ENCODE measurements at regions not wholly inside any gene's neighbourhood (a gene's known extent, or its start where the extent isn't known, plus 50 kb on each side); places are given as distances from the start of the nearest gene placed in this dataset.
"Not testable (repeated sequence)": the region's sequence is repeated elsewhere in the genome, so short reads cannot be mapped to it uniquely, and the experiment has no call there.

DNA sequence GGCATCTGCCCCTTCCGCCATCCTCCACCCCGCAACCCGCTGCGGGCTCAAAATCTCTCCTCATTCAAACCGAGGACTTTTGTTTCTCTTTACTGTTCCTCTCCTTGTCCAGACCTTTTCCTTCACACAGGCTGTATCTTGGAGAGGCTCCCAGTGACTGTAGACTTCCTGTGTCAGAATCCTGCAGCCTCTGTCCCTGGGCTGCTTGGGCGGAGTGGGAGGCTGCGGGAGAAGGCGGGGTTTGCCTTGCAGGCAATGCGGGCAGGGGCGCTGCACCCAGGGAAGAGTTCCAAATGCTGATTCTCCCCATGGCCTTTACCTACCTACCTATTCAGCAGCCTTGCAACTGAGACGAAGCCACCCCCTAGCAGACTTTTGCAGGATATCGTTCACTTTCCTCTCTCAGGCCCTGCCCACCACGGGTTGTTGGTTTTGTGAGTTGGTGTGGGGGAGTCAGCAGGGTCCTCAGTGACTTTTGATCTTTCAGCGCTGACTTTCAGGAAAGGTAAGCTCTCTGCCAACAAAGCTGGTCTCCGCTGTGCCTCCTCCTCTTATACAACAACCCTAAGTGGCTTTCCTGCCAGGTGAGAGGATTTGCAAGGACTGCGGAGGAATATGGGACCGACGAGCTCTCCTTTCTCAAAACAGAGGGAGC lies 79.0 kb upstream of the KCNA1 start:
- Histone ChIP-seq H3K9me3 (replicated peaks in 1 of 11) (peaks cover 7 to 27% (median 14%) of the 10 kb centered on the region in 11 experiments; a peak in 19 of 22 replicates), H3K9ac (peak overlapping the region in 5 of 11 experiments; percentile 22 to 77 (median 65); a peak in 8 of 22 replicates), H3K27me3 (peaks cover 0 to 69% (median 0%) of the 10 kb centered on the region in 11 experiments; a peak in 7 of 22 replicates), H3K4me2 (peak overlapping the region; percentile 50 to 98 (median 82); a peak in 21 of 22 replicates), H4K20me1 (peaks cover 0 to 38% (median 0%) of the 10 kb centered on the region in 11 experiments; a peak in 5 of 22 replicates), H3K4me3 (peak overlapping the region in 5 of 10 experiments; percentile 2 to 61 (median 38); a peak in 7 of 20 replicates), H3K27ac (peak overlapping the region in 6 of 11 experiments; percentile 52 to 74 (median 62); a peak in 11 of 22 replicates), H3K36me3 (peaks cover 0 to 17% (median 0%) of the 10 kb centered on the region in 11 experiments; a peak in 7 of 22 replicates), H3K4me1 (peaks cover 36 to 73% (median 67%) of the 10 kb centered on the region in 10 experiments)
- no peak for TF ChIP-seq Cebpa-rat (IDR thresholded peaks at IDR 0.05)

DNA sequence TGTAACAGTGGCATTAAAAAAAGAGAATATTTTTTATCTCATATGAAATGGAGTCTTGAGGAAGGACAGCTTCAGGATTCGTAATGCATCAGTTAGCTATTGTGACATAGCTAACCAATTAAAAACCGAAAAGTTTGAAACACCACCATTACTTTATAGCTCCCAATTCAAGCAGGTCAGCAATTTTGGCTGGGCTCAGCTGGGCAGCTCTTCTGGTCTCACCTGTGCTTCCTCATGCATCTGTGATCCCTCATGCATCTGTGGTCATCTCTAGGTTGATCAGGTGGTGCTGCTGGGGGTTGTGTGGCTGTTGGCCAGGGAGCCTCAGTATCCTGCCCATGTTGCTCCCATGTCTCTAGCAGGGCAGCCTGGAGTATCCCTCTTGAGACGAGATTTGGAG lies 76.7 kb upstream of the KCNA1 start:
- Histone ChIP-seq H3K4me1 (peaks cover 27 to 59% (median 45%) of the 10 kb centered on the region in 10 experiments), H3K4me2 (peak overlapping the region in 1 of 11 experiments; percentile 95; a peak in 2 of 22 replicates), H4K20me1 (peaks cover 0 to 28% (median 0%) of the 10 kb centered on the region in 11 experiments; a peak in 3 of 22 replicates), H3K36me3 (peaks cover 0 to 24% (median 0%) of the 10 kb centered on the region in 11 experiments; a peak in 8 of 22 replicates), H3K27ac (no peak overlapping the region), H3K27me3 (peaks cover 0 to 46% (median 0%) of the 10 kb centered on the region in 11 experiments; a peak in 7 of 22 replicates), H3K4me3 (no peak overlapping the region), H3K9me3 (replicated peaks in 1 of 11) (peaks cover 7 to 28% (median 14%) of the 10 kb centered on the region in 11 experiments; a peak in 19 of 22 replicates), H3K9ac (no peak overlapping the region)
- no peak for TF ChIP-seq Cebpa-rat (IDR thresholded peaks at IDR 0.05)

DNA sequence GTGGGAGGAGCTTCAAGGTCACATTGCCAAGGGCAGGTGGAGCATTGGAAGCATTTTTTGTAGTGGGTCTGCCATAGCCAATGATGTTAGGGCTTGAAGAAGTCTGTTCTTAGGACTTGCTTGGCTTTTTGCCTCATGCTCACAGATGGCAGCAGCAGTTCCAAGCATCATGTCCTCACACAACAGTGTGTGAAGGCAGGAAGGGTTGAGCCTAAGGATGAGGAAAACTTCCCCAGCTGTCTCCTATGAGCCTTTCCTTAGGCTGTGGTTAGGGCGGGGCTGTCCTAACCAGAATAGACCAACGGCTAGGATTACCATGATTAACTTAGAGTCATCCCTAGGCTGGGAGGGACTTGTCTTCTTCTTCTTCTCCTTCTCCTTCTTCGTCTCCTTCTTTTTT lies 76.2 kb upstream of the KCNA1 start:
- peak overlapping the region in 2 of 11 experiments; percentile 14 to 95; a peak in 2 of 22 replicates for H3K4me2 ChIP-seq
- H3K4me1 ChIP-seq = peaks cover 23 to 59% (median 45%) of the 10 kb centered on the region in 10 experiments
- H4K20me1 ChIP-seq = peaks cover 0 to 26% (median 0%) of the 10 kb centered on the region in 11 experiments; a peak in 3 of 22 replicates
- no peak for TF ChIP-seq Cebpa-rat (IDR thresholded peaks at IDR 0.05)
- no peak overlapping the region for H3K9ac ChIP-seq
- peaks cover 7 to 33% (median 14%) of the 10 kb centered on the region in 11 experiments; a peak in 19 of 22 replicates for H3K9me3 ChIP-seq (replicated peaks in 1 of 11)
- H3K27me3 ChIP-seq = peaks cover 0 to 42% (median 0%) of the 10 kb centered on the region in 11 experiments; a peak in 7 of 22 replicates
- no peak overlapping the region for H3K27ac ChIP-seq
- H3K36me3 ChIP-seq = peaks cover 0 to 26% (median 0%) of the 10 kb centered on the region in 11 experiments; a peak in 8 of 22 replicates
- H3K4me3 ChIP-seq = no peak overlapping the region

DNA sequence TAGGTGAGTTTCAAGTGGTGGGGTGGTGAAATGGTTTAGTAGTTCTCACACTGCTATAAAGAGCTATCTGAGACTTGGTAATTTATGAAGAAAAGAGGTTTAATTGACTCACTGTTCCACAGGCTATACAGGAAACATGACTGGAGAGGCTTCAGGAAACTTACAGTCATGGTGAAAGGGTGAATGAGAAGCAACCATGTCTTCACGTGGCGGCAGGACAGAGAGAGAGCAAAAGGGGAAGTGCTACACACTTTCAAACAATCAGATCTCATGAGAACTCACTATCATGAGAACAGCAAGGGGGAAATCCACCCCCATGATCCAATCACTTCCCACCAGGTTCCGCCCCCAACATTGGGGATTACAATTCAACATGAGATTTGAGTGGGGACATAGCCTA lies 67.3 kb upstream of the KCNA1 start:
- not testable (repeated sequence) for H3K9me3 ChIP-seq (replicated peaks in 1 of 11); H3K27me3 ChIP-seq; H3K9ac ChIP-seq; H3K27ac ChIP-seq; H4K20me1 ChIP-seq; H3K4me3 ChIP-seq; H3K4me2 ChIP-seq
- Histone ChIP-seq H3K4me1 (peaks cover 5 to 17% (median 12%) of the 10 kb centered on the region in 10 experiments; a peak in 15 of 20 replicates), H3K36me3 (peaks cover 0 to 15% (median 0%) of the 10 kb centered on the region in 11 experiments; a peak in 5 of 22 replicates)

DNA sequence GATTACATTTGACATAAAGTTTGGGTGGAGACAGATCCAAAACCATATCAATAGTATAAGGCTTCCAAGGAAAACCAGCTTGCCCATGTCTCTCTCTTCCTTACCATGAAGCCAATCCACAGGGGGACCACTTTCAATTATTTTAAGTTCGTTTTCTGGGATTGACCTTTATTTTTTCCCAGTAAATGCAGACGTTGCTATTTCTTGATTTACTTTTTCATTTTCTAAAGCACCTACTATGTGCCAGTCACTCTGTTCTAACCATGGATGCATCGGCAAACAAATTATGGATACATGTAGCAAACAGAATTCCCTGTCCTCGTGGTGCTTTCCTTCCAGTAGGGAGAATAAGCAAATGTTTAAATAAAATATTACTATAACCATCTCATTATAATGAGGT lies 65.8 kb upstream of the KCNA1 start:
- no peak overlapping the region for H3K4me2 ChIP-seq
- H3K4me1 ChIP-seq = peaks cover 0 to 2% (median 2%) of the 10 kb centered on the region in 10 experiments; a peak in 9 of 20 replicates
- H3K27me3 ChIP-seq = 0 out of 22 replicates have a peak, but pooled peaks cover 0 to 4% (median 0%) of the 10 kb centered on the region in 11 experiments
- no peak overlapping the region for H3K27ac ChIP-seq
- no peak overlapping the region for H3K4me3 ChIP-seq
- no peaks in the 10 kb centered on the region for H4K20me1 ChIP-seq
- H3K36me3 ChIP-seq = peaks cover 0 to 12% (median 0%) of the 10 kb centered on the region in 11 experiments; a peak in 3 of 22 replicates
- no peaks in the 10 kb centered on the region; a peak in 1 of 22 replicates for H3K9me3 ChIP-seq (replicated peaks in 1 of 11)
- no peak overlapping the region for H3K9ac ChIP-seq
- TF ChIP-seq Cebpa-rat (IDR thresholded peaks at IDR 0.05) = no peak

DNA sequence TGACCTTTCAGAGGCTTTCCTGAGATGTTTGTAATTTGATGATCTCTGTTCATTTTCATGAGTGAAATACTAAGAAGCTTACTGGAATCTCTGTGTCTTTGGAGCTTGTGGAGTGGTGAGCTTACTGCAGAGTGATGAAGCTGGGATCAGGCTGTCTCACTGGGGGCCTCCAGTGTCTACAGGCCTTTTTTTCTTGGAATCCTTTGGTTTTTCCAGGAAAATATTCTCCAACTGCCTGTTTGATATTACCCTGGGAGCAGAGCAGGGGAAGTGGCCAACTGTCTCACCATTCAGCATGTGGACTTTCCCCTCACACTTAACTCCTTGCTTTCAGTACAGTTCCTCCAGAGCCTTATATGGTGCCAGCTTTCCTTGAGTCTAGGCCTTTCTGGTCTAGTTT lies 62.0 kb upstream of the KCNA1 start:
- Histone ChIP-seq H3K9ac (no peak overlapping the region), H3K9me3 (replicated peaks in 1 of 11) (no peaks in the 10 kb centered on the region), H4K20me1 (peaks cover 0 to 1% (median 0%) of the 10 kb centered on the region in 11 experiments; a peak in 2 of 22 replicates), H3K27me3 (no peaks in the 10 kb centered on the region), H3K27ac (no peak overlapping the region), H3K4me2 (no peak overlapping the region), H3K36me3 (peaks cover 0 to 13% (median 0%) of the 10 kb centered on the region in 11 experiments; a peak in 5 of 22 replicates), H3K4me1 (no peaks in the 10 kb centered on the region), H3K4me3 (no peak overlapping the region)
- no peak for TF ChIP-seq Cebpa-rat (IDR thresholded peaks at IDR 0.05)

DNA sequence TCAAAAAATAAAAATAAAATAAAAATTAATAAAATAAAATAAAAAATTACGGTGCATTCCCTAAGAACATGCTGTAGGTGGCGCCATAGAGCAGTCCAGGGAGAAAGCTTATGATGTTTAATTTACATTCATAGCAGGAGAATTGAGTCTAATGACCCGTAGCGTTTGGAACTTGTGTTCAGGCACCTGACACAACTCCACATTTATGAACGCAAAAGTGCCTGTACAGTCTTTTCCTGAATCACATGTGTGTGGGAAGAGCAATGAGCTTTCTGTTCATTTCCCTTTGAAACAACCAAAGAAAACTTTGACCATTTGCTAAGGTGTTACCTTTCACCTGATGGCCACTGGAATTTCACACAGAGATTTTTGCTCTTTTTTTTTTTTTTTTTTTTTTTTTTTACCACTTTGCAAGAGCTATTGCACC lies 60.6 kb upstream of the KCNA1 start:
- peaks cover 0 to 7% (median 0%) of the 10 kb centered on the region in 11 experiments; a peak in 2 of 22 replicates for H4K20me1 ChIP-seq
- no peak overlapping the region for H3K9ac ChIP-seq
- TF ChIP-seq Cebpa-rat (IDR thresholded peaks at IDR 0.05) = no peak
- no peak overlapping the region for H3K27ac ChIP-seq
- H3K36me3 ChIP-seq = peaks cover 0 to 13% (median 0%) of the 10 kb centered on the region in 11 experiments; a peak in 5 of 22 replicates
- no peaks in the 10 kb centered on the region for H3K27me3 ChIP-seq
- no peak overlapping the region for H3K4me3 ChIP-seq
- no peaks in the 10 kb centered on the region for H3K4me1 ChIP-seq
- H3K9me3 ChIP-seq (replicated peaks in 1 of 11) = no peaks in the 10 kb centered on the region
- no peak overlapping the region for H3K4me2 ChIP-seq

DNA sequence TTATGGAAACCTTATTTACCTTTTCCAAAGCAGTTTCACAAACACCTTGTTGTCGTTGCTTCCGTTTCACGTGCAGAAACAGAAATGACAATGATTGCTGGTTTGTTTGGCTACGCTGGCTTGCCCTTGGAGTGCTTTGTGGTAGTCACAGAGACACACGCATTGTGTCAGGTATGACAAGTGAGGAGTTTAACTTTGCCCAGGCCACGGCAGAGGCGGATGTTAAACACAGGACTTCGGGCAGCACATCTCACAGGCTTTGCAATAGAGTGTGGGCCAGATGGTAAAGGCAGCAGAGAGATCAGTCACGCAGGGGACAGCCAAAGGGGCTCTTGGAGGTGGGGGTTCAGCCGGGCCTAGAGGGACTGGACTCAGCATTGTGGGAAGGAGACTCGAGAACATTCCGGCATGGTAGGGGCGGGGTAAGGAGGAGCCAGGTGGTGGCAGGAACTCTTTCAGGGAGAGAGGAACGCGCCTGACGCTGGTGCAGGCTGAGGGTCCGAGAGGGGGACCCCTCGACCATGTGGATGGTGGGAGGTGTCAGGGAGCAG lies 59.8 kb upstream of the KCNA1 start:
- H3K36me3 ChIP-seq = peaks cover 0 to 13% (median 0%) of the 10 kb centered on the region in 11 experiments; a peak in 5 of 22 replicates
- H3K27ac ChIP-seq = no peak overlapping the region
- TF ChIP-seq Cebpa-rat (IDR thresholded peaks at IDR 0.05) = no peak
- no peak overlapping the region for H3K4me2 ChIP-seq
- H3K4me1 ChIP-seq = no peaks in the 10 kb centered on the region
- no peaks in the 10 kb centered on the region for H3K27me3 ChIP-seq
- H3K9ac ChIP-seq = no peak overlapping the region
- no peaks in the 10 kb centered on the region for H3K9me3 ChIP-seq (replicated peaks in 1 of 11)
- H3K4me3 ChIP-seq = no peak overlapping the region
- H4K20me1 ChIP-seq = peaks cover 0 to 7% (median 0%) of the 10 kb centered on the region in 11 experiments; a peak in 2 of 22 replicates
